ENCODE measurements at regions not wholly inside any gene's neighbourhood (a gene's known extent, or its start where the extent isn't known, plus 50 kb on each side); places are given as distances from the start of the nearest gene placed in this dataset.
"Not testable (repeated sequence)": the region's sequence is repeated elsewhere in the genome, so short reads cannot be mapped to it uniquely, and the experiment has no call there.

DNA sequence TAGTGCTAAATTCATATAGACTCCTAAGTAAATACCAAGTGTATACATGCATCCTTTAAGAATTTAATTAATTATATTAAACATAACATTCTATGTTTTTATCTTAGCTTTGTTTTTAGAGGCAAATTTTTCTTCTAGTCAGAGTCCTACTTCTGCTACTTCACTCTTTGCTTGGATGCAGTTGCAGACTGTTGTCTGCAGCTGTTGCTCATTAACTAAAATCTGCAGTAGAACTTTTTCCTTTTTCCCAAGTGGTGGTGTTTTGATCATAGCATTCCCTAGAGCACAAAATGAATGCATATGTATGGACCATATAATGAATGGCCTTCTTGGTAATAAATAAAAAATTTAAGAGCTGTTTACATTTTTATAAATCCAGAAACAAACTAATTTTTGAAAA, 198.3 kb downstream of the CASP12 start:
- DNase-seq = no peak

DNA sequence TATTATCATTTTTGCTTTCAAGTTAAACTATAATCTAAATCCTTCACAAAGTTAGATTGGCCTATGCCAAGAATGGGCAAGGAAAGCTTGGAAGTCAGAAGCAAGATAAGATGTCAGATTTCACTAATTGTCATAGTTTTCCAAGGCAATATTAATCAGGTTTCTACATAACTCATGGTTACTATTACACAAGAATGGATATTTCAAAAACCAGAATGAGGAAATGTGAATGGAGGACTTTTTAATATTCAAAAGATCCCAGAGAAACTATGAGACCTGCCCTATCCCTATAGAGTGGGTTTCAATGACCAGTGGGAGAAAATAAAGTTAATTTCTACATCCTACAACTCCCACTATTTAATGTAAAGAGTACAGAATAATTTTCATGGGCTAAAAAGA, 203.2 kb downstream of the CASP12 start:
- DNase-seq = no peak

DNA sequence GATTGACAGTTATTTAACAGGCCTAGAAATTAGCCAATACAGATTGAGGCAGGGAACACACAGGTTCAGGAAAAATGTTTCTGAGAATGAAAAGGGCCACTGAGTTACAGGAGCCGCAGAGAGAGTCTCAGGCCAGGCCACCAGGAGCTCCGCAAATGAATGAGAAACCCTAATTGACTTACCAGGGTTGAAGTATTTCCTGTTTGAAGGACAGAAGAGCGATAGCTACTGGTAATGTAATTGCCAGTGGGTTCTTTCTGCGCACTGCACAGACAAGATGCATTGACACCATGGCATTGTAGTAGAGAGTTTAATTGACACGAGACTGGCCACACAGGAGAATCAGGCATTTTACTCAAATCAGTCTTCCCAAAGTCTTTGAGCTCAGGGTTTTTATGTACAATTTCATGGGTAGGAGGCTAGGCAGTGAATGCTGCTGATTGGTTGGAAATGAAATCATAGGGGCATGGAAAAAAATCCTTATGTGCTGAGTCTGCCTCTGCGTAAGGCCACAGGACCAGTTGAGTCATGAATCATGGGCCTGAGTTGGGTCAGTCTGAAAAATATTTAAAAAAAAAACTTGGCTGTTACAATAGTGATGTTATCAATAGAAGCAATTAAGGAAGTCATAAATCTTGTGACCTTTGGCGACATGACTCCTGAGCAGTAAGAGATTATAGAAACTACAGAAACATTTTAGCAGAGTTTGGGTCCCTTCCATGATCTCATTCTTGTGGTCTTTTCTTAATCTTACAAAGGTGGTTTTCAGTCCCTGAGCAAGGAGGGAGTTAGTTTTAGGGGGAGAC, 203.8 kb downstream of the CASP12 start:
- no peak for DNase-seq

DNA sequence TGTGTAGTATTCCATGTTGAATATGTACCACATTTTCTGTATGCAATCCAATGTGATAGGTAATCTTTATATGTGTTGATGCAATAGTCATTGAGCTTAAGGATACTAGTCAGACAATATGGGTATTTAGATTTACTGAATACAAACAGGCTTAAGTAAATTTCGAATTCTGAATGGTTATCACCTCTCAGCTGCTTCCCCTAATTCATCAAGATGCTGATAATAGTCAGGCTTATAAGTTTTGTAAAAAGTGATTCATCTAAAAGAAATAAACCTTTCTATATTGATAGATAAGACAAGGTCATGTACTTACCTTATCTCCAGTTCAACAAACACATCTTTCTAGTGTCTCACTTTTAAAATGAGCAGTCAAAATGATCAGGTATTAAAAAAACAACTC, 205.5 kb downstream of the CASP12 start:
- DNase-seq = no peak

DNA sequence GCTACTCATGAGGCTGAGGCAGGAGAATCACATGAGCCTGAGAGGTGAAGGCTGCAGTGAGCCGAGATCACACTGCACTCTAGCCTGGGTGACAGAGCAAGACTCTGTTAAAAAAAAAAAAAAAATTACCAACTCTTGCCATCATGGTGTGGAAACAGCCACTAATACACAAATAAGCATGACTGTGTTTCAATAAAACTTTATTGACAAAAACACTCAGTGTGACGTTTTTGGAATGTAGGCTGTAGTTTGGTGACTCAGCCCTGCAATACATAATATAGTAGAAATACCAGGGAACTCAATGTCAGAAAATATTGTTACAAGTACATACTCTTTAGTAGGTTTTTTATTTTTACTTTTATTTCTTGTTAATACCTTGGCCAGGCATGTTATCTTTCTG, 207.1 kb downstream of the CASP12 start:
- no peak for DNase-seq

DNA sequence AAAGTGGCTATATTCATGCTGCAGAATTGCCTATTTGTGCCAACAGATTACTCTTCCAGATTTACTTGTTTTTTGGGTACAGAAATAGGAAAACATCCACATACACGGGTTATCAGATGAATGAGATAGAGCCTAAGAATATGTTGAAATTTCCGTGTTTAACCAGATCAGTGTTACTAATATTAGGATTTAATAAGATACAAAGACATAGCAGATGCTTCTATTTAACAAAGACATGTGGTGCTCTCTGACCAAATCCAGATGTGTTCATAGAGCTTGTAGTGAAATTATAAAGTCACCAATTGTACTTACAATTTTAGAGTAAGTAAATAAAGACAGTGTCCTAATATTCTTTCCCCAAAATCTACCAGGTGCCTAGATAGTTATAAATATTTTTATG, 208.0 kb downstream of the CASP12 start:
- no peak for DNase-seq

DNA sequence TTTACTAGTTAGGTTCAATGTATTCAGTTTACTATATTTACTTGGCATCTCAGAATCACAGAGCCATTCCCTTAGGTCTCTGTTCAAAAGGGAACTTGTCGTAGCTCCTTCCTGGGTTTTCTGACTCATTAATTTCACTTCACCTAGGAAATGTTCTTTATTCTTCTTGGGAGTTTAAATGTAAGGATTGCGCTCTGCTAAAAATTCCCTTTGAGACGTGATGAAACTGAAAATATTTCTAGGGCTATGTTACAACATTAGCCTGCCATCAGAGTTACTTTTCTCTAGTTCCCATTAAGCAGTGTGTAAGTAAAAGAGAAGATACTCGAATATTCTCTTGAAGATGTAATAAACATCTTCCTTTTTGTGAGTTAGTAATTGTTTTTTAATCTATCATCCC, 209.5 kb downstream of the CASP12 start:
- no peak for DNase-seq

DNA sequence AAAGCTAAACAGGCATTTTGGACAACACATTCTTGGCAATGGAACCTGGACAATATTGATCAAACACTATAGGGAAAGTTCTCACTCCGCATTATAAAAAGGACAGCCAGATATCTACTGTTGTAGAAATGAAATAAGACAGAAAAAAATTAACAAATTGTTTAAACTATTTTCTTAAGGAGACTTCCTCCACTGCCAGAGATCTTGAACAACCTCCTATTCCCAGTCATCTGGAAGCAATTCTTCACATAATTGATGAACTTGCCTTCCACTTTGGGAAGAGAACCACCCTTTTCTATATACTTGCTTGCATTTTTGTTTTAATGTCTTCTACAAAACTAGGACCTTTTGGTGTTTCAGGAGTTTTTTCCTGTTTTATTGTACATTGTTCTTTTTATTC, 216.1 kb downstream of the CASP12 start:
- DNase-seq = no peak

DNA sequence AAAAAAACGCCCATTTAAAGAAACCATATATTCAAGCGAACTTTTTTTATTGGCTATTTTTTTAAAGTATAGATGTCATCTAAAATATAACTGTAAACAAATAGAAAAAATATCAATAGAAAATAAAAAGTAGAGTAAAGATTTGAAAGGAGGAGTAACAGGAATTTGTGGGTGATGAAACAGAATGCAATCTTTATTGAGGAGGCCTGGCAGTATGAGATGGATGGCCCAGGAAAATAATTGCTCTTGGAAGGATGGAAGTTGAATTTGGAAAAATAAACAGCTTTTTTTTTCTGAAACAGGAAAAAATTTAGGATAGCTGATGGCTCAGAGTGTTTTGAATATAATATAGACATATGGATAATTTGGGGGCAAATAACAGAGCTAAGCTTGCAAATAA, 219.0 kb downstream of the CASP12 start:
- DNase-seq = no peak

DNA sequence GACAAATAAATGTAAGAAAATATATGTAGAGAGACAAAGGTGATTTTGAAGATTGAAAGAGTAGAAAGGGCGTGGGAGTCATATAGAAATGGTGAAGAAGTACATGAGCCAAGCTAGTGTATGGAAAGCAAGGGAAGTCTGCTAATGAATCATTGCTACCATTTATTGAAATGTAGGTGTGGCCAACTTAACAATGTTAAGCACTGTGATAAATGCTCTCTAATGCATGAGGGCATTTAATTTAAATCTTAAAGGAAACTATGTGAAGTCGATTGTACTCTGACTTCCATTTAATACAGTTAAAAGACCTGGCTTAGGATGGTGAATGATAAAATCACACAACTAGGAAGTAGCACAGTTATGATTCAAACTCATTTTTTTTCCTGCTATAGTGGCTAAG, 219.9 kb downstream of the CASP12 start:
- DNase-seq = no peak

DNA sequence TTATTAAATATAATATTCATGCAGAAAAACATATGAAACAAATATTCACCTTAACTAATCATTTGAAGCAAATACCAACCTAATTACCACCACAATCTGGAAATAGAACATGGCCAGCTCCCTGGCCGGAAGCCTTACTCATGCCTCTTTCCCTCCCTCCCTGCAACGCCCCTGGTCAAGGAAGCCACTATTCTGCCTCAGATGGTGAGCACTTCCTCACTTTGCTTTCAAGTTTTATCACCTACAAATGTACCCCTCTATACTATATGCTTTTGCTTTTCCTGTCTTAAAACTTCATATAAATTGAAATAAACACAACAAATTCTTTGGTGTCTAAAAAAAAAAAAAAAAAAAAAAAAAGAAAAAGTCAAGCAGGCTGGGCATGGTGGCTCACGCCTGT, 221.2 kb downstream of the CASP12 start:
- DNase-seq = not testable (repeated sequence)

DNA sequence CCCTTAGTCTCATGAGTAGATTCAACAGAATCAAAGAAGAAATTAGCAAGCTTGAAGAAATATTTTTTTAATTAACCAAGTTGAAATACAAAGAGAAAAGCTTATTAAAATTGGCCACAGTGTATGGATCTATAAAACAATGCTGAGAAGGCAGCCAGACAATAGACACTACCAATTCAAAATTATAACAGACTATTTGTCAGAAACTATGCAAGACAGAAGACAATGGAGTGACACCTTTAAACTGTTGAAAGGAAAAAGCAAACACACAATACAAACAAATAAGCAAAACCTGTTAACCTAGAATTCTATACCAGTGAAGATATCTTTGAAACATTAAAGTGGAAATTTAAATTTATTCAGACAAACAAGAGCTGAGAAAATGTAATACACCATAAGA, 225.4 kb downstream of the CASP12 start:
- no peak for DNase-seq

DNA sequence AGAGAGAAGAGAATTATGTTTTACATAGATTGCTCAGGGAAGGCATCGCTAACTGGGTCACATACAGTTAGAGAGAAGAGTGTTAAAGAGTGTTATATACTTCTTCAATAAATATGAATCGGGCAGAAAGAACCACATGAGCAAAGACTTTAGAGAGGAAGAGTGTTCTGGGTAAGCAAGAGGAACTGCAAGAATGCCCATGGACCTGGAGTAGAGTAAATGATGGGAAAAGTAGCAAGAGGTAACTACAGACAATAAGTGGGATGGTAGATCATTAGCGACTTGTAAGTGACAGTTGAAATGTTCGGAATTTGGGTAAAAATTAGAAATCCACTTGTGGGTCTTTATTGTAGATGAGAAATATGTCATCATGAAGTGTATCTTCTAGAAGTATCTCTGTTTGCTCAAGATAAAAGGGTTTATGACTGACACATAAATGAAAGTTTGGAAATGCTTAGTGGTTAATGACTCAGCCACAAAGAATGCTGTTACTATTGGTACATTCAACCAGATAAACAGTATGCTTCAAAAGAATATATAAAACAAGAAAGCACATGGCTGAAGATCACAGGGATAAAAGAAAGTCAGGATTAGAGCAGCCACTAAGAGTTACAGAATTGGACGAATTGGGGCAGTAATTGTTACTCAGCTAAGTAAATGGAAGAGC, 229.3 kb downstream of the CASP12 start:
- DNase-seq = peak; percentile 47

DNA sequence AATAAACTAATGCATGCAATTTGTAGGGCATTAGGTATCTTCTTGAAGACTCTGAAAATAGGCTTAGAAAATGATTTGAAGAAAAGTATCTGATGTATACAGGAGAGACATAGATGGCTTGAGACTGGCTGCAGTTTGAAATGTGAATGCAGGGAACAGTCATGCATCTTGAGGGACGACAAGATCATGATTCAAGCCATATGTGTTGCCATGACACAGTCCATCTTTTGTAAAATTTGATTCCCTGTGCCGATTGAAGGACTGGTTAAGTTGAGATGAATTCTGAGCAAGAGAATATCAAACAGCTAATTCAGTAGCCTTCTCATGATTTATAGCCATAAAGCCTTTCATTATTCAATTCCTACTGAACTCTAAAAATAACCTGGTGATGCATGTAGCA, 231.6 kb downstream of the CASP12 start:
- DNase-seq = no peak

DNA sequence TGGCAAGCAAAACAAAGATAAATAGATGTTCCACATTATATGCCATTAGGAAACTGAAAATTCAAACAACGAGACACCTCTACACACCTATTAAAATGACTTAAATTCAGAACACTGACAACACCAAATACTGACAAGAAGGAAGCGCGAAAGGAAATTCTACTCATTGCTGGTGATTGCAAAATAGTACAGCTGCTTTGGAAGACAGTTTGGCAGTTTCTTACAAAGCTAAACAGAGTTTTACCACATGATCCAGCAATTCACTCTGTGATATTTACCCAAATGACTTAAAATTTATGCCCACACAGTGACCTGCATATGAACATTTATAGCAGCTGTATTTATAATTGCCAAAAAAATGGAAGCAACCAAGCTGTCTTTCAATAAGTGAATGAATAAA, 232.6 kb downstream of the CASP12 start:
- peak; percentile 19 for DNase-seq

DNA sequence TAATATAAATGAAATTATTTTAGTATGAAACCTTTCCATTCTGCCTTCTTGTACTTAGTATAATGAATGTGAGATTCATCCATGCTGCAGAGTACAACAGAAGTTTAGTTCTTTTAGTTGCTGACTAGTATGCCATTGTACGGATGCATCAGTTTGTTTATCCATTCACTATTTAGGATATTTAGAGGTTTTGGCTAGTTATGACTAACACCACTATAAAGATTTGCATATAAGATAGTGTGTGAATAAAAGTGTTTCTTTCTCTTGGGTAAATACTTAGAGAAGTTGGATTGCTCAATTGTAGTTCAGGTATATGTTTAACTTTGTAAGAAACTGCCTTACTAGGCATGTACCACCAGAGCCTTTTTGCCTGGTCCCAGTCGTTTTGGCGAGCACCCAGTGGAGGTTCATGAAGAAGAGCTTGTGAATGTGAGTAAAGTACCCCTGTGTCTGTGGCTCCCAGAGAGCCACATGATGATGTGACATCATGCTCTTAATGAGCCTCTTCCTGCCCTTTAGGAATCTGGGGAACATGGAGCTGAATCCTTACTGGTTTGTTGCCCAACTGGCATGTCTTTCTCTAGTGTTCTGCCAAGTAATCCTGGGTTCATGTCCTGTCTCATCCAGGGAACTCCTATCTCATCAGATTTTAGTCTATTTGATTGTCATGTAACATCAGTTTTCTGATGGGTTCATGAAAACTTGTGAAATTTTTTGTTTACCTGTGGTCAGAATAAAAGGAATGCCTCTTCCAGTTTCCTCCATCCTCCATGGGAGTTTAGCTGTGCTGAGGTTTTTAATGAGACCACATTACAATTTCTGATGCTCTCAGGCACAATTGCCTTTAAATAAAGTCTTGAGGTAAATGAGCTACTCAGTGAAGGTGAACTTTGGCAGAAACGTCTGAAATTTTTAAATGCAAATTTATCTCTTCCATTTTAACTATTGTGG, 234.8 kb downstream of the CASP12 start:
- no peak for DNase-seq

DNA sequence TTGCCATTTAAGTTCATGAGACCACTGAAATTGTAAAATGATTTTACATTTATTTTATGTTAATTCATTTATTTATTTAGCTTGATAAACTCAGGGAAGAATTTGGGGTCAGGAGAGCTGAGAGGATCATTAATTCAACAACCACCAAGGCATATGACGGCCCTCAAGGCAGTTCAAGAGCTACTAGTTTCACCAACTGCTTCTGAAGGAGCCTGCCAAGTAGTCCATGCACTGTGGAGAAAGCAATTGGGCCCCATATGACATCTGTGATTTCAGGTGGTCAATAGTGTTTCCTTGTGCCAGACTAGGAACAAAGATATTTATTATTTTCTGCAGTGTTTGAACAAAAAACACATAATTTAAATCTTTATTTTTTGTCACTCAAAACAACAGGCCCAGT, 236.4 kb downstream of the CASP12 start:
- DNase-seq = no peak

DNA sequence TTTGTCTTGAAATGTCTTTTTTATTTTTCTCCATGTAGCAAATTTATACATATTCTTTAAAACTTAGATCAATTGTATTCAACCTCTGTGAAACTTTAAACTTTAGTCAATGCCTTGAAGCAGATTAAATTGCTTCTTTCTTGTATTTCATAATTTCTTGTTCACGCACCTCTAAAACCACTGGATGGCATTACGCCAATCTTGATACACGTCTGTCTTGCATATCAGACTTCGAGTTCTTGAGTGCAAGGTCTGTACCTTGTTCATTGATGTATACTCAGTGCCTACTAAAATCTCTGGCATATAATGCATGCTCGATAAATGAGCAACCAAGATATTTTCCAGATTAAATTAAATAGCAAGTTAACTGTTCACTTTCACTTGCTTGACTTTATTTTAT, 236.8 kb downstream of the CASP12 start:
- DNase-seq = no peak

DNA sequence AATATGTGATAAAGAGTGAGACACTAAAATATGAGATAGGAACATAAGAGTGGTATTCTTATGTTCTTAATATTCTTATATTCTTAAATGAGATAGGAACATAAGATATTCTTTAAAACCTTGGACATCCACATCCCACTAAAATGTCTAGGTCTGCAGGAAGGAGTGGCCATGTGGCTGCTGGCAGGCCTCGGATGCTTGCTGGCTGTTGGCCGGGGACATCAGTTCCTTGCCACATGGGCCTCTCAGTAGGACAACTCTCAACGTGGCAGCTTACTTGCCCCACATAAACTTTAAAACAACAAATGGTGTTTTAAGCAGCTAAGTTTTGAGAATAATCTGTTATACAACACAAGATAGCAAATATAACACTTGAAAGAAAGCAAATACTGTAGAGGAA, 240.1 kb downstream of the CASP12 start:
- no peak for DNase-seq

DNA sequence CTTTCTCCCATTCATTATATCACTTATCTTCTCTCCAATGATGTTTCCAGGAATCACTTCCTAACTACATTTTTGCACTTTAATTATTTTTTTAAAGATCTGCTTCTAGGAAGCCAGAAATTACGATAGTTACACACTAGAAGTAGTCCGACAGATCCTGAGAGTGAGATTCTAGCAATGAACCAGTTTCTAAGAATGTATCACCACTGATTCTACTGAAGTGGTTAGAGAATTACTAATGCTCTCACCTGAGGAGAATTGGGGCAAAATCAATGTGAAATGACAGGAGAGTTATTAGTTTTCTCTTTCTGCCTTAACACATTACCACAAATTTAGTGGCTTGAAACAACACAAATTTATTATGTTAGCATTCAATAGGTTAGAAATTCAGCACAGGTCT, 241.2 kb downstream of the CASP12 start:
- DNase-seq = peak; percentile 78

DNA sequence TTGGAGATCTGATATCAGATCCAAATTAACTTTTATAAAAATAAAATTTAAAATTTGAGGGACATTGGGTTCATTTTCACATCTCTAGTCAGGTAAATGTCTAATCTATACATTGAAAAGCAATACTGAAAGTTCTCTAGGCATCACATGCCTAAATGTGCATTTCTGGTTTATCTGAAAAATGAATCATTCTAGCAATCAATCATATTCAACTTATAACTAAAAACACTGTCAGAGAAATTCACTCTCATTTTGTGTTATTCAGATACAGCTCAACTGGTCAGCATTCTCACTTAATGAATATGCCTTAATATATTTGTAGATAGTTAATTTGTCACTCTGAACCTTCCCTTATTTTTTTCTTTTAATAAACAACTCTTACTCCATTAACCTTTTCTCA, 243.2 kb downstream of the CASP12 start:
- DNase-seq = peak; percentile 54

DNA sequence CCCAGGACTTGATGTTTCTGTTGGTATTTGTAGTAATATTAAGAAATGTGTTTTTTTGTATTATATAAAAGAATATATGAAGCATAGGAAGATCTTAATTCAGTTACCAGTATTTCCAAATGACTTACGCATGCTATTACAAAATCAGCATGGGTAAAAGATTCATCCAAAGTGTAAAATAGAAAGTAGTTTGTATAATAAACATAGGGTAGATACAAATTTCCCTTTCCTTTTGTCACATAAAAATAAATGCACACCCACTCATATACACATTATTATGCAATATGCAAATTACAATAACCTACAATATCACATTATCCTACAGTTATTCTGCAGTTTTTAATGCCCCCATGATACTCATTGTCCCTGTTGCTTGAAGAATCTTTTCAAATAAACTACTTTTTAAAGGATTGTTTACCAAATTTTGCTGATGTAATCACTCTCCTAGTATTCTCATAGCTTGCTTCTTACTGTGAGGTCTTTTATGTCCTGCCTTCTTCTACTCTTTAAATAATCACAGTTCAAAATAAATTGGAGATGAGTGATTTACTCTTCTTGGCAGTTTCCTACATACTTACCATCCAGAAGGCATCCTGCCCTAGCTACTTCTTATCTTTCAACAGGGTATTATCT, 244.0 kb downstream of the CASP12 start:
- no peak for DNase-seq

DNA sequence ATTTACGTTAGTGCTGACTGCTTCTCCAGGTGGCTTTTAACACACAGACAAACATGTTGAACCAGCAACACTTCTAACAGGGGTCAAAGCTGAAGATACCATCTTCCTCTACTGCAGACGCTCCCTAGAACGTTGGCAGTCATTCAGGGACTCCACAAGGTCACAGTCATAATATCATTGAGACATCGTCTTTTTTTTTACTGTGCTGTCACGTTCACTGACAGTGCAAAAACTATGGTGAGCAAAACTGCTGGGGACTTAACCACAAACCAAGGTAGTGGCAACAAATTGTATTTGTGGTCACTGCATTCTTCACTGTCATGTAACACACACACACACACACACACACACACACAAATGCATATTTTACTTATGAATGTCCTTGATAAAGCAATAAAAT, 244.9 kb downstream of the CASP12 start:
- DNase-seq = peak; percentile 73
